ENCODE measurements at regions not wholly inside any gene's neighbourhood (a gene's known extent, or its start where the extent isn't known, plus 50 kb on each side); places are given as distances from the start of the nearest gene placed in this dataset.

DNA sequence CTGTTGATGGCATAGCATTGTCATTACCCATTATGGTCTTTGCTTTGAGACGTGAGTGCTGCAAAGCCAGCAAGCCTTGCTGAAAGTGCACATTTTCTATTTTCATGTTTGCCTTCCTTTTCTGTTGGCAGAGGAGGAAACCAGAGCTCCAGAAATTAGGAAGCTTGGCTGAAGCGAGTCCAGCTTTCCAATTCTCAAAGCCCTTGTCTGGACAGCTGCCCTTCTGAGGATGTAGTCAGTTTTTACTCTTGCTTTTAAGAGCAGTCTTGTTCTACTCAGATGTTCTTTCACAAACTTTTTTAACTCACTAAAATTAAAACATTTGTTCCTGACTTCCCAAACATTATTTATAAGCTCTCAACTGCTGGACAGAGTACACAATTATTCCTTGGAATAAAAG lies 93.8 kb downstream of the ICOS start:
- DNase-seq (ENCODE audit: extremely low spot score), result no peak
- TF ChIP-seq, protein P1, sequence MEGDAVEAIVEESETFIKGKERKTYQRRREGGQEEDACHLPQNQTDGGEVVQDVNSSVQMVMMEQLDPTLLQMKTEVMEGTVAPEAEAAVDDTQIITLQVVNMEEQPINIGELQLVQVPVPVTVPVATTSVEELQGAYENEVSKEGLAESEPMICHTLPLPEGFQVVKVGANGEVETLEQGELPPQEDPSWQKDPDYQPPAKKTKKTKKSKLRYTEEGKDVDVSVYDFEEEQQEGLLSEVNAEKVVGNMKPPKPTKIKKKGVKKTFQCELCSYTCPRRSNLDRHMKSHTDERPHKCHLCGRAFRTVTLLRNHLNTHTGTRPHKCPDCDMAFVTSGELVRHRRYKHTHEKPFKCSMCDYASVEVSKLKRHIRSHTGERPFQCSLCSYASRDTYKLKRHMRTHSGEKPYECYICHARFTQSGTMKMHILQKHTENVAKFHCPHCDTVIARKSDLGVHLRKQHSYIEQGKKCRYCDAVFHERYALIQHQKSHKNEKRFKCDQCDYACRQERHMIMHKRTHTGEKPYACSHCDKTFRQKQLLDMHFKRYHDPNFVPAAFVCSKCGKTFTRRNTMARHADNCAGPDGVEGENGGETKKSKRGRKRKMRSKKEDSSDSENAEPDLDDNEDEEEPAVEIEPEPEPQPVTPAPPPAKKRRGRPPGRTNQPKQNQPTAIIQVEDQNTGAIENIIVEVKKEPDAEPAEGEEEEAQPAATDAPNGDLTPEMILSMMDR (IDR thresholded peaks at IDR 0.05; ENCODE audit: control extremely low read depth, extremely low read depth, low read depth, missing control alignments), result no peak
- ChIA-PET CTCF (interaction anchor here (1.6 kb wide), 1 partner anchor 20 kb away, joined by 6 read pairs; no protein-coding TSS in a partner anchor), POLR2A (no interaction called here)

DNA sequence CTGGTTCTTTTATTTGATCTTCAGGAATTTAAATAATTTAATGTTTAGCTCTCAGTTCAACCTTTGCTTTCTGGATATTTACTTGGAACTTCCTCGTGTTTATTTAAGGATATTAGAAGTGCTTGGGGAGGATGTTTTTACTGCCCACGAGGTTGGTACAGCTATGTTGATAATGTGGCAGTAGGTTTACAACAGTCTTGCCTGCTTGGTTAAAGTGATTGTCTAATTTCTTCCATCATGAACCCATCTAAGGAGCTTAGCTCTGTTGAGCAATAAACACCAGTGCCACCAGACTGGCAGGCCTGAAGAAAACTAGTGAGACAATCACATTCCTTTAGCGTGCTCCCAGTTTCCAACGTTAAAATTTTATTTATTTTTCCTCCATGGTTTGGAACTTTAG lies 94.5 kb downstream of the ICOS start:
- TF ChIP-seq, protein P1 (IDR thresholded peaks at IDR 0.05; ENCODE audit: control extremely low read depth, extremely low read depth, low read depth, missing control alignments), result no peak
- ChIA-PET POLR2A (no interaction called here), CTCF (interaction anchor here (1.6 kb wide), 1 partner anchor 20 kb away, joined by 6 read pairs; no protein-coding TSS in a partner anchor)
- no peak for DNase-seq (ENCODE audit: extremely low spot score)

DNA sequence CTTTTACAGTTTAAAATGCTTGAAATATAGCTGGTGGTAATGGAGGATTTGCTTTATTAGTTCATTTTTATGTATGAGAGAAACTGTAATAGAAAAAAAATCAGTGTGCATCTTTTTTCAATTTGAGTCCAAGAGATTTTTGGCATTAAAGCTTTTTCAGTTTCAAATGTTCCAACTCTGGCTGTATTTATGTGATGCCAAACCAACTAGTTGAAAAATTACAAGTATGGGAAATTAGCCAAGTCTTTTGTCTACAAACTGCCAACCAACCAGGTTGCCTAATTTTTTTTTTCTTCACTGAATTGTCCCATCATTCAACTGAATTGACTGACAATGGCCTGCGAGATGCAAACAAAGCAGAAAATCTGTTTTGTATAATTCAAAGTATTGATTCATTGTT lies 95.7 kb downstream of the ICOS start:
- TF ChIP-seq, protein P1 (IDR thresholded peaks at IDR 0.05; ENCODE audit: control extremely low read depth, extremely low read depth, low read depth, missing control alignments), result no peak
- ChIA-PET POLR2A (no interaction called here), CTCF (interaction anchor here (1.0 kb wide), 2 partner anchors 16 to 145 kb away, joined by 3 read pairs; no protein-coding TSS in a partner anchor)
- DNase-seq (ENCODE audit: extremely low spot score), result no peak

DNA sequence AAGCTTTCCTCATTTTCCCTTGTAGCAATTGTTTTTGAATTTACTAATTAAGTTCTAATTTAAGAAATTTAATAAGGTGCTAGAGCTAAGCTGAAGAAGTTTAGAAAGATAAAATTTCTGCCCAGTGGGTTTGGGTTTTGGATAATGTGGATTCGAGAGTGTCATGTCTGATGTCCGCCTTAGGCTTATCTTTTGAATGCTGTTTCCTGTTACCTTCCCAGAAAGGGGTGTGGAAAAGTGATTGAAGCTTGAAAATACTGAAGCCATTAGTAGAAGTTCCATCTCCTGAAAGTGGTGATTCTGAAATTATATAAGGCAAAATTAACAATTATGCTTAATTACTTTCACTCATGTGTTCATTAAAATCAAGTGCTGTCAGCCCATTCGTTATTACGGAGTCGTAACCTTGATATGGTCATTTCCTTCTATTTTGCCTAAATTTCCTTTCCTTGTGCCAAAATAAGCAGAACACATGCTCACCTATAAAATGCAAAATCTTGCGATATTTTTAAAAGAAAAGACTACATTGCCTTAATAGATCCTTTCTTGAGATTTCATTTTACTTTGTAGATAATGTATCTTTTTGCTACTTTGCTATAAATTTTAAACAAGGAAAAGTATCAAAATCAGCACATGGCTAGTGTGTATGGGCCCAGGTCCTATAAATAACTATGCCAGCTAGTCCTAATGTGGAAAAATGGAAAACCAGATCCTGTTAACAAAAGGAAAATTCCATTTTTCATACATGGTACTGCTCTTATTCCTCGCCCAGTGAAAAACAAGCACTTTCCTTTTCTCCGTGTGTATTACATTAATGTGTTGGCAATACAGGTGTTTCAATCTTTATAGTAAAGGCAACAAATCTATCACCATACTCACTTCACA lies 97.3 kb downstream of the ICOS start:
- ChIA-PET CTCF (no interaction called here), POLR2A (no interaction called here)
- DNase-seq (ENCODE audit: extremely low spot score), result no peak
- TF ChIP-seq, protein P1 (IDR thresholded peaks at IDR 0.05; ENCODE audit: control extremely low read depth, extremely low read depth, low read depth, missing control alignments), result no peak

DNA sequence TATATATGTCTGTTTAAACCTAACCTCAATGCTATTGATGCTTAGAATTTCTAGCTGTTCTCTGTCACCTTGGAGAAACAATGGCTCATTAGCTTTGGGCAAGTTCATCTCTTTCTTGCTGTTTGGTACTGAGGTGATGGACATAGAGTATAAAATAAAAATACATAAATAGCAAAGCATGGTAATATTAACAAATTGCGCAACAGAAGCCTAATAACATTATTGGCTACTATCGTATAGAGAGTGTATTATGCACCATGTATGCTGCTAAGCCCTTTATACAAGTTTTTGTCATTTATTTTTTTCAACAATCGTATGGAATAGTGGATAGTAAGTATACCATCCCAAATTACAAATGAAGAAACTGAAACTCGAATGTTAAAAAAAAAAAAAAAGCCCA lies 100.1 kb downstream of the ICOS start:
- TF ChIP-seq, protein P1 (IDR thresholded peaks at IDR 0.05; ENCODE audit: control extremely low read depth, extremely low read depth, low read depth, missing control alignments), result no peak
- ChIA-PET CTCF (interaction anchor here (2.7 kb wide), 1 partner anchor 13 kb away, joined by 10 read pairs; no protein-coding TSS in a partner anchor), POLR2A (no interaction called here)
- no peak for DNase-seq (ENCODE audit: extremely low spot score)

DNA sequence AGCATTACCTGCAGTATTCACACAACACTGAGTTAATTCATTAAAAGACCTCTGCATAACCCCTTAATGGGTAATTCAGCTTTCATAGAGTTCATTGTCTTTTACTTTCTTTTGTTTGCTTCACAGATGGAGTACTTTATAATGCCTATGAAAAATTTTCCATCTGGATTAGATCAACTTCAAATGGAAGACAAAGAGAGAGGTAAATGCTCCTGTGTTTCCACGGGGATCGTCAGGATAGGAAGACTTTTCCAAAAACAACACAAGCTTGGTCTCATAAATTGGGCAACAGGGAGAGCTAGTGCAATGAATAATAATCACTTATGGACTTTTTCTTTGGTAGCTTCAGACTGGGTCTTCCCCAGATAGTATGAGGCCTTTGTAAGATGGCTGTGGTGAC lies 100.7 kb downstream of the ICOS start:
- TF ChIP-seq, protein P1 (IDR thresholded peaks at IDR 0.05; ENCODE audit: control extremely low read depth, extremely low read depth, low read depth, missing control alignments), result no peak
- no peak for DNase-seq (ENCODE audit: extremely low spot score)
- CTCF ChIA-PET, result interaction anchor here (1.0 to 2.7 kb wide), 2 partner anchors 12 to 14 kb away, joined by 3 to 10 read pairs; no protein-coding TSS in a partner anchor
- POLR2A ChIA-PET, result no interaction called here

All from GM10248 (cell line).